ENCODE measurements at regions not wholly inside any gene's neighbourhood (a gene's known extent, or its start where the extent isn't known, plus 50 kb on each side); places are given as distances from the start of the nearest gene placed in this dataset.

DNA sequence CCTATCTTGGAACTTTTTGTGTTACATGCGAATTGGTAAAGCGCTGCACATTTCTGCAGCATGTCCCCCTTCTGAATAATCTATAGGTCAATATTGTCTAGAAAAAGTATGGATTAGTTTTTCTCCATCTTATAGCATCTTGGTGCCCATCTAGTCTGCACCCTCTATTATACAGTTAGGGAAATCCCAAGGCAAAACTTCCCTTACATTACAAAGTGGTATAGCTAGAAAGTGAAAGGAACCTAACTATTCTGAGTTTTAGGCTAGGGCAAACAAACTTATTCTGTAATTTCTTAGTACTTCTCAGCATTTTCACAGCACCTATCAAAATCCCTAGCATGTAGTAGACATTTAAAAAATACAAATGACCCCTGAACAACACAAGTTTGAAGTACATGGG is 133.5 kb upstream of the CCDC28A start:
- no peaks in the 10 kb centered on the region for H3K79me2 ChIP-seq (ENCODE audit: control insufficient read depth, insufficient read depth, low read length)
- no peaks in the 10 kb centered on the region for H3K36me3 ChIP-seq (ENCODE audit: control insufficient read depth, insufficient read depth, low read length)
- no peak for DNase-seq (ENCODE audit: low read depth in 2 of 2)
- H3K4me2 ChIP-seq (ENCODE audit: extremely low read depth, insufficient read depth, low read length), result no peak overlapping the region
- no peak overlapping the region for H3K27ac ChIP-seq (ENCODE audit: insufficient read depth, low read length)
- H3K27me3 ChIP-seq (ENCODE audit: control insufficient read depth, insufficient read depth, low read length), result no peaks in the 10 kb centered on the region
- no peak overlapping the region for H3K9ac ChIP-seq (ENCODE audit: insufficient read depth, low read length)
- H3K4me1 ChIP-seq (ENCODE audit: control insufficient read depth, extremely low read depth, insufficient read depth, low read length), result no peaks in the 10 kb centered on the region
- no peak overlapping the region for H2AFZ ChIP-seq (ENCODE audit: low read length)
- no peaks in the 10 kb centered on the region for H3K9me3 ChIP-seq (ENCODE audit: control insufficient read depth, insufficient read depth, low read depth, low read length)
- H3K4me3 ChIP-seq (replicated peaks in 1 of 4; ENCODE audit: control extremely low read depth in 1 of 4, insufficient read depth in 1 of 4, low read depth in 3 of 4, low read length in 4 of 4), result no peak overlapping the region
- H4K20me1 ChIP-seq (ENCODE audit: control insufficient read depth, extremely low read depth, insufficient read depth, low read length), result no peaks in the 10 kb centered on the region
- no peak for TF ChIP-seq EZH2 (IDR thresholded peaks at IDR 0.05; ENCODE audit: low read length, missing control alignments)
- TF ChIP-seq, protein P1, sequence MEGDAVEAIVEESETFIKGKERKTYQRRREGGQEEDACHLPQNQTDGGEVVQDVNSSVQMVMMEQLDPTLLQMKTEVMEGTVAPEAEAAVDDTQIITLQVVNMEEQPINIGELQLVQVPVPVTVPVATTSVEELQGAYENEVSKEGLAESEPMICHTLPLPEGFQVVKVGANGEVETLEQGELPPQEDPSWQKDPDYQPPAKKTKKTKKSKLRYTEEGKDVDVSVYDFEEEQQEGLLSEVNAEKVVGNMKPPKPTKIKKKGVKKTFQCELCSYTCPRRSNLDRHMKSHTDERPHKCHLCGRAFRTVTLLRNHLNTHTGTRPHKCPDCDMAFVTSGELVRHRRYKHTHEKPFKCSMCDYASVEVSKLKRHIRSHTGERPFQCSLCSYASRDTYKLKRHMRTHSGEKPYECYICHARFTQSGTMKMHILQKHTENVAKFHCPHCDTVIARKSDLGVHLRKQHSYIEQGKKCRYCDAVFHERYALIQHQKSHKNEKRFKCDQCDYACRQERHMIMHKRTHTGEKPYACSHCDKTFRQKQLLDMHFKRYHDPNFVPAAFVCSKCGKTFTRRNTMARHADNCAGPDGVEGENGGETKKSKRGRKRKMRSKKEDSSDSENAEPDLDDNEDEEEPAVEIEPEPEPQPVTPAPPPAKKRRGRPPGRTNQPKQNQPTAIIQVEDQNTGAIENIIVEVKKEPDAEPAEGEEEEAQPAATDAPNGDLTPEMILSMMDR (conservative IDR thresholded peaks at IDR 0.05 in 1 of 2, IDR thresholded peaks at IDR 0.05 in 1 of 2; ENCODE audit: low read depth in 1 of 2, low read length in 2 of 2), result no peak

DNA sequence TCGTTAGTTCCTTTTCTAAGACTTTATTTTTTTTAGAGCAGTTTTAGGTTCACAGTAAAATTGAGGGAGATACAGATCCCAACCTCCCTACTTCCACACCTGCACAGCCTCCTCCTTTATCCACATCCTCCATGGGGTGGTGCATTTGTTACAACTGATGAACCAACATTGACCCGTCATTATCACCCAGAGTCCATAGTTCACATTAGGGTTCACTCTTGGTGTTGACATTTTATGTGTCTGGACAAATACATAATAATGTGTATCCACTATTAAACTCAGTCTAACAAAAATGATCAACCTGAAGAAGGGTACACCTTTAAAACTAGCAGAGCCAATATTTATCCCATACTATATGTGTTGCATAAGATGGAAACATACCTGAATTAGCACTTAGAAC is 130.4 kb upstream of the CCDC28A start:
- H3K4me1 ChIP-seq (ENCODE audit: control insufficient read depth, extremely low read depth, insufficient read depth, low read length), result no peaks in the 10 kb centered on the region
- no peak overlapping the region for H3K9ac ChIP-seq (ENCODE audit: insufficient read depth, low read length)
- no peak overlapping the region for H3K4me2 ChIP-seq (ENCODE audit: extremely low read depth, insufficient read depth, low read length)
- no peaks in the 10 kb centered on the region for H3K27me3 ChIP-seq (ENCODE audit: control insufficient read depth, insufficient read depth, low read length)
- no peak overlapping the region for H3K4me3 ChIP-seq (replicated peaks in 1 of 4; ENCODE audit: control extremely low read depth in 1 of 4, insufficient read depth in 1 of 4, low read depth in 3 of 4, low read length in 4 of 4)
- H3K9me3 ChIP-seq (ENCODE audit: control insufficient read depth, insufficient read depth, low read depth, low read length), result no peaks in the 10 kb centered on the region
- H2AFZ ChIP-seq (ENCODE audit: low read length), result no peak overlapping the region
- DNase-seq (ENCODE audit: low read depth in 2 of 2), result no peak
- no peaks in the 10 kb centered on the region for H3K36me3 ChIP-seq (ENCODE audit: control insufficient read depth, insufficient read depth, low read length)
- TF ChIP-seq, protein P1 (conservative IDR thresholded peaks at IDR 0.05 in 1 of 2, IDR thresholded peaks at IDR 0.05 in 1 of 2; ENCODE audit: low read depth in 1 of 2, low read length in 2 of 2), result no peak
- TF ChIP-seq EZH2 (IDR thresholded peaks at IDR 0.05; ENCODE audit: low read length, missing control alignments), result no peak
- H3K27ac ChIP-seq (ENCODE audit: insufficient read depth, low read length), result no peak overlapping the region
- no peaks in the 10 kb centered on the region for H3K79me2 ChIP-seq (ENCODE audit: control insufficient read depth, insufficient read depth, low read length)
- no peaks in the 10 kb centered on the region for H4K20me1 ChIP-seq (ENCODE audit: control insufficient read depth, extremely low read depth, insufficient read depth, low read length)

DNA sequence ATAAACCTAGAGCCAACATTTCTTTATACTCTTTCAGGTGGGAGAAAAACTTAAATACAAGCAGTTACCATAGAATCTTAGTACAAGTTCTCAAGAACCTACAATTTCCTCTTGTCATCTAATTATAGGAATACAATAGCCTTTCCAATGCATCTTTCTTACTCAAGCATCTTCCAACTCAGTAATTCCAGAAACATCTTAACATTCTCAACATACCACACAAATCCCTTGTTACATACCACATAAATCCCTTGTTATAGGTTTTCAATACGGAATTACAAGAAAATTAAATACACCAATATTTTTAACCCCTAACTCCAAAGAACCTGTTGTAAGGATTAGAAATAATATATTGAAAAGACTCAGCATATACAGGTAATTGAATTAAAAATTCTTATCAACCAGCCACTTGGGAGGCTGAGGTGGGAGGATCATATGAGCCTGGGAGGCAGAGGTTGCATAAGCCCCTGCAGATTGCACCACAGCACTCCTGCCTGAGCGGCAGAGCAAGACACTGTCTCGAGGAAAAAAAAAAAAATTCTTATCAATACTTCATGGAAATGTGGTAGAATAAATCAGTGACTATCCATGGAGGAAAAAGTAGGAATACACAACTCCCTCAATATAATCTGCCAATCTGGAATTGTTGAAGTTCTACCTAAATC is 127.5 kb upstream of the CCDC28A start:
- Histone ChIP-seq H3K4me1 (ENCODE audit: control insufficient read depth, extremely low read depth, insufficient read depth, low read length) (no peaks in the 10 kb centered on the region), H2AFZ (ENCODE audit: low read length) (no peak overlapping the region), H4K20me1 (ENCODE audit: control insufficient read depth, extremely low read depth, insufficient read depth, low read length) (no peaks in the 10 kb centered on the region), H3K36me3 (ENCODE audit: control insufficient read depth, insufficient read depth, low read length) (no peaks in the 10 kb centered on the region), H3K27me3 (ENCODE audit: control insufficient read depth, insufficient read depth, low read length) (no peaks in the 10 kb centered on the region), H3K9ac (ENCODE audit: insufficient read depth, low read length) (no peak overlapping the region), H3K27ac (ENCODE audit: insufficient read depth, low read length) (no peak overlapping the region), H3K4me2 (ENCODE audit: extremely low read depth, insufficient read depth, low read length) (no peak overlapping the region), H3K4me3 (replicated peaks in 1 of 4; ENCODE audit: control extremely low read depth in 1 of 4, insufficient read depth in 1 of 4, low read depth in 3 of 4, low read length in 4 of 4) (no peak overlapping the region), H3K79me2 (ENCODE audit: control insufficient read depth, insufficient read depth, low read length) (no peaks in the 10 kb centered on the region), H3K9me3 (ENCODE audit: control insufficient read depth, insufficient read depth, low read depth, low read length) (no peaks in the 10 kb centered on the region)
- TF ChIP-seq EZH2 (IDR thresholded peaks at IDR 0.05; ENCODE audit: low read length, missing control alignments), result no peak
- TF ChIP-seq, protein P1 (conservative IDR thresholded peaks at IDR 0.05 in 1 of 2, IDR thresholded peaks at IDR 0.05 in 1 of 2; ENCODE audit: low read depth in 1 of 2, low read length in 2 of 2), result no peak
- DNase-seq (ENCODE audit: low read depth in 2 of 2), result no peak
